Progenitor cell of endocrine pancreas (in vitro differentiated cells): ENCODE measurements at regions not wholly inside any gene's neighbourhood (a gene's known extent, or its start where the extent isn't known, plus 50 kb on each side); places are given as distances from the start of the nearest gene placed in this dataset.
"Not testable (repeated sequence)": the region's sequence is repeated elsewhere in the genome, so short reads cannot be mapped to it uniquely, and the experiment has no call there.

Source experiments
- DNase-seq: peaks from one replicate; pipeline ENCODE4 v3.0.0; 2021; ENCODE audit warnings: low spot score; ENCODE audit not compliant: unreplicated experiment
- H3K27ac Mint-ChIP-seq: 2 replicates; pipeline ENCODE4 v1.8.0; 2021; ENCODE audit warnings: mild to moderate bottlenecking, moderate library complexity, mixed read lengths
- H3K27me3 Mint-ChIP-seq: 2 replicates; pipeline ENCODE4 v1.8.0; 2021; ENCODE audit warnings: mixed read lengths
- H3K36me3 Mint-ChIP-seq: 2 replicates; pipeline ENCODE4 v1.8.0; 2022; ENCODE audit warnings: mixed read lengths; ENCODE audit not compliant: insufficient read depth
- H3K4me1 Mint-ChIP-seq: 2 replicates; pipeline ENCODE4 v1.8.0; 2021; ENCODE audit warnings: low read depth, mixed read lengths
- H3K4me3 Mint-ChIP-seq: 2 replicates; pipeline ENCODE4 v1.8.0; 2021; ENCODE audit warnings: low read depth, mild to moderate bottlenecking, moderate library complexity, mixed read lengths
- H3K9me3 Mint-ChIP-seq: 2 replicates; pipeline ENCODE4 v1.8.0; 2021; ENCODE audit warnings: low read depth, mixed read lengths
- TF ChIP-seq, protein P1 (sequence below): fragments of 200-600 bp; sonication (generic); IDR thresholded peaks from one replicate; pipeline ENCODE4 v1.5.0; 2021; ENCODE audit warnings: antibody characterized with exemption, mild to moderate bottlenecking; ENCODE audit not compliant: unreplicated experiment

DNA sequence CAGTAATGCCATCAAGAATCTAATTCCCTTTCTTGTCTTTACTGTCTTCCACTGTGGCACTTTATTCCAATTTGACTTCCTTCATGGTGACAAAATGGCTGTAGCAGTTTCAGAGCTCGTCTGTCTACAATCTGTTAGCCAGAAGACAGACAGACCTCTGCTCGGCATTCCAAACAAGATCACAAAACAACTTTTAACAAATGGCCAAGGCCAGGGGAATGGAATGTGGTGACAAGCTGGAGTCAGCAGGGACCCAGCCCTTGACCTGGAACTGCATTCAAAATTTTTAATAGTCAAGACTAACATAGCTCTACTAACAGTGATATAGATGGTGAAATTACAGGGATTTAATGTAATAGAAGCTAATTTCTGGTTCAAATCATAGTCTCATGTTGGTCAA is 637.2 kb downstream of the ETS1 start:
- TF ChIP-seq, protein P1, sequence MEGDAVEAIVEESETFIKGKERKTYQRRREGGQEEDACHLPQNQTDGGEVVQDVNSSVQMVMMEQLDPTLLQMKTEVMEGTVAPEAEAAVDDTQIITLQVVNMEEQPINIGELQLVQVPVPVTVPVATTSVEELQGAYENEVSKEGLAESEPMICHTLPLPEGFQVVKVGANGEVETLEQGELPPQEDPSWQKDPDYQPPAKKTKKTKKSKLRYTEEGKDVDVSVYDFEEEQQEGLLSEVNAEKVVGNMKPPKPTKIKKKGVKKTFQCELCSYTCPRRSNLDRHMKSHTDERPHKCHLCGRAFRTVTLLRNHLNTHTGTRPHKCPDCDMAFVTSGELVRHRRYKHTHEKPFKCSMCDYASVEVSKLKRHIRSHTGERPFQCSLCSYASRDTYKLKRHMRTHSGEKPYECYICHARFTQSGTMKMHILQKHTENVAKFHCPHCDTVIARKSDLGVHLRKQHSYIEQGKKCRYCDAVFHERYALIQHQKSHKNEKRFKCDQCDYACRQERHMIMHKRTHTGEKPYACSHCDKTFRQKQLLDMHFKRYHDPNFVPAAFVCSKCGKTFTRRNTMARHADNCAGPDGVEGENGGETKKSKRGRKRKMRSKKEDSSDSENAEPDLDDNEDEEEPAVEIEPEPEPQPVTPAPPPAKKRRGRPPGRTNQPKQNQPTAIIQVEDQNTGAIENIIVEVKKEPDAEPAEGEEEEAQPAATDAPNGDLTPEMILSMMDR: no peak
- no peak overlapping the region for H3K27ac Mint-ChIP-seq
- no peak for DNase-seq
- no peak overlapping the region for H3K4me3 Mint-ChIP-seq
- H3K27me3 Mint-ChIP-seq: no peaks in the 10 kb centered on the region
- no peaks in the 10 kb centered on the region for H3K36me3 Mint-ChIP-seq
- H3K4me1 Mint-ChIP-seq: no peaks in the 10 kb centered on the region
- H3K9me3 Mint-ChIP-seq: peaks cover 5% of the 10 kb centered on the region

GRCh38 chr11:127943763-127944162 is 643.6 kb downstream of the ETS1 start:
- no peak for DNase-seq
- Mint-ChIP-seq H3K27me3 (peaks cover 4% of the 10 kb centered on the region), H3K4me3 (no peak overlapping the region), H3K27ac (no peak overlapping the region), H3K9me3 (peaks cover 3% of the 10 kb centered on the region), H3K36me3 (no peaks in the 10 kb centered on the region), H3K4me1 (no peaks in the 10 kb centered on the region)
- TF ChIP-seq, protein P1: no peak

GRCh38 chr11:127943152-127943551 is 644.2 kb downstream of the ETS1 start:
- Mint-ChIP-seq H3K4me1 (no peaks in the 10 kb centered on the region), H3K4me3 (no peak overlapping the region), H3K27me3 (peaks cover 4% of the 10 kb centered on the region), H3K27ac (no peak overlapping the region), H3K9me3 (peaks cover 3% of the 10 kb centered on the region), H3K36me3 (no peaks in the 10 kb centered on the region)
- DNase-seq: no peak
- TF ChIP-seq, protein P1: no peak

GRCh38 chr11:127941554-127941953 is 645.8 kb downstream of the ETS1 start:
- H3K27me3 Mint-ChIP-seq, H3K36me3 Mint-ChIP-seq, H3K9me3 Mint-ChIP-seq, DNase-seq, H3K4me3 Mint-ChIP-seq, H3K4me1 Mint-ChIP-seq, H3K27ac Mint-ChIP-seq: not testable (repeated sequence)

DNA sequence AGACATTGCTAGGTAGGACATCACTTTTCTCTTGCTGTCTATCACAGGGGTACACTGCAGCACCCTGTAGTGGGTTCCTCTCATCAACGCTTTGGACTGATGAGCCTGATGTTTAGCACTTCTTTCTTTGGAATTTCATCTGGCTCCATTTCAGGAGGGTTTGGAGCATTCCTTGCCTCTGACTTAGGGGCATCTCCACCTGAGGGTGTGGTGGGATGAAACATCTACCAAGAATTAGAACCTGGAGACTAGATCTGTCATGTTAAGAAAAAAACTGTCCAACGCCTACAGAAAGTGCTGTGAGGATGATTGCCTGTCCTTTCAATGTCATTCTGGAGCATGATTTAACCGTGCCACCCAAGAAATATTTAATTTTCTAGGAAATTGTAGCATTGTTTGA is 648.4 kb downstream of the ETS1 start:
- no peak for DNase-seq
- TF ChIP-seq, protein P1: no peak
- Mint-ChIP-seq H3K27me3 (peaks cover 4% of the 10 kb centered on the region), H3K36me3 (no peaks in the 10 kb centered on the region), H3K9me3 (peaks cover 3% of the 10 kb centered on the region), H3K4me1 (no peaks in the 10 kb centered on the region), H3K4me3 (no peak overlapping the region), H3K27ac (no peak overlapping the region)

DNA sequence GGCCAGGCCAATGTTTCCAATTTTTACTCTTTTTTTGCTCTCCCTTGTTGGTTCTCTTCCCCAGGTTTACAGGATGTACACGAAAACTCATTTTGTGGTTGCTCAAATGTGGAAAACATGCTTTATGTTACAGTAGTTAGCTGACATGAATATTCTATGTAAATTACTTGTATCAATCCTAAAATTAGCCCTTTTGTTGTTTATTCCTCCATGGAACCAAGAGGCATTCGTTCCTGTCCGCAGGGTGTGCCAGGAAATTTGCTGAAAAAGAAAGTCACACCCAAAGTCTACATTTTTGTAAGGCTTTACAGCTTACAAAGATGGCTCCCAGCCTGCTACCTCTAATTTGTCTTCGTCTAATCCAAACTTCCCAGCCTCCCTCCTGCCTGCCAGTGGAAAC is 652.3 kb downstream of the ETS1 start:
- no peaks in the 10 kb centered on the region for H3K4me1 Mint-ChIP-seq
- no peaks in the 10 kb centered on the region for H3K27me3 Mint-ChIP-seq
- DNase-seq: no peak
- H3K27ac Mint-ChIP-seq: no peak overlapping the region
- H3K4me3 Mint-ChIP-seq: no peak overlapping the region
- TF ChIP-seq, protein P1: no peak
- peaks cover 2% of the 10 kb centered on the region for H3K9me3 Mint-ChIP-seq
- H3K36me3 Mint-ChIP-seq: no peaks in the 10 kb centered on the region

- not testable (repeated sequence) for H3K36me3 Mint-ChIP-seq, DNase-seq, H3K9me3 Mint-ChIP-seq, H3K4me1 Mint-ChIP-seq, H3K4me3 Mint-ChIP-seq, H3K27ac Mint-ChIP-seq, H3K27me3 Mint-ChIP-seq
Measured at GRCh38 chr11:127933961-127934360, 653.4 kb downstream of the ETS1 start.
